AML-193 (cell line): ENCODE measurements at regions not wholly inside any gene's neighbourhood (a gene's known extent, or its start where the extent isn't known, plus 50 kb on each side); places are given as distances from the start of the nearest gene placed in this dataset.

ENCODE experiments used
- DNase-seq, 2 experiments: peaks; one replicate each; lab custom pipeline; 2025; lab: John Stamatoyannopoulos, UW

GRCh38 chr5:8138884-8139283, 269.9 kb downstream of the MTRR start:
- no peak for DNase-seq

GRCh38 chr5:8150791-8151190, 281.8 kb downstream of the MTRR start:
- DNase-seq: no peak

GRCh38 chr5:8156706-8157105, 287.8 kb downstream of the MTRR start:
- DNase-seq: no peak

GRCh38 chr5:8157320-8157822, 288.4 kb downstream of the MTRR start:
- no peak for DNase-seq

GRCh38 chr5:8176101-8176693, 307.2 kb downstream of the MTRR start:
- DNase-seq: peak in 1 of 2 experiments; percentile 4

GRCh38 chr5:8184455-8185063, 315.6 kb downstream of the MTRR start:
- peak in 1 of 2 experiments; percentile 10 for DNase-seq

- DNase-seq: no peak
Observed at GRCh38 chr5:8185852-8186251, 316.9 kb downstream of the MTRR start.

GRCh38 chr5:8188874-8189565, 320.1 kb downstream of the MTRR start:
- no peak for DNase-seq

- no peak for DNase-seq
Observed at GRCh38 chr5:8192840-8193239, 323.9 kb downstream of the MTRR start.

GRCh38 chr5:8196061-8196460, 327.1 kb downstream of the MTRR start:
- no peak for DNase-seq

- no peak for DNase-seq
Observed at GRCh38 chr5:8208307-8208706, 339.4 kb downstream of the MTRR start.

GRCh38 chr5:8209500-8209899, 340.6 kb downstream of the MTRR start:
- DNase-seq: no peak

- DNase-seq: no peak
Observed at GRCh38 chr5:8213701-8214240, 344.8 kb downstream of the MTRR start.

GRCh38 chr5:8216921-8217320, 348.0 kb downstream of the MTRR start:
- DNase-seq: no peak

GRCh38 chr5:8226148-8226547, 357.2 kb downstream of the MTRR start:
- no peak for DNase-seq

GRCh38 chr5:8227112-8227511, 358.2 kb downstream of the MTRR start:
- DNase-seq: no peak

- DNase-seq: no peak
Observed at GRCh38 chr5:8229551-8229950, 360.6 kb downstream of the MTRR start.

GRCh38 chr5:8230868-8231267, 361.9 kb downstream of the MTRR start:
- DNase-seq: no peak

GRCh38 chr5:8233479-8233878, 364.5 kb downstream of the MTRR start:
- no peak for DNase-seq

- no peak for DNase-seq
Observed at GRCh38 chr5:8234179-8234770, 365.3 kb downstream of the MTRR start.

GRCh38 chr5:8238080-8238479, 369.1 kb downstream of the MTRR start:
- no peak for DNase-seq

GRCh38 chr5:8239198-8239597, 370.2 kb downstream of the MTRR start:
- no peak for DNase-seq

GRCh38 chr5:8239646-8240045, 370.7 kb downstream of the MTRR start:
- no peak for DNase-seq
